HepG2 (cell line): ENCODE measurements at regions not wholly inside any gene's neighbourhood (a gene's known extent, or its start where the extent isn't known, plus 50 kb on each side); places are given as distances from the start of the nearest gene placed in this dataset.

Experiments
- ATAC-seq: fragments of 200-7000 bp; cut with Tn5 transposase; 3 replicates; pipeline ENCODE4 v1.9.1; 2020; ENCODE audit warnings: mild to moderate bottlenecking, moderate library complexity
- BruUV-seq: library from RNA; stranded (reverse); fragments of 400-500 nt; replicated peaks from 2 replicates; lab custom pipeline; 2021; lab: Mats Ljungman, UMichigan
- CTCF ChIA-PET: fragments of 300-600 bp; formaldehyde crosslinking; extraction: SDS; loops from one replicate; lab custom pipeline; 2021; ENCODE audit warnings: low total read pairs, inconsistent platforms, low intra/inter-chr PET ratio; lab: Yijun Ruan, JAX
- POLR2A ChIA-PET: fragments of 350-600 bp; sonication (Branson Sonifier 250); formaldehyde crosslinking; loops from one replicate; lab custom pipeline; 2020; ENCODE audit warnings: antibody characterized with exemption, inconsistent platforms; lab: Yijun Ruan, JAX
- DNase-seq: peaks from one replicate; pipeline ENCODE4 v3.0.0-alpha.2; 2015; ENCODE audit warnings: low spot score
- FAIRE-seq: peaks from 3 replicates; lab custom pipeline; 2011; peaks lifted over from hg19 to GRCh38; lab: Jason Lieb, UNC
- H2AFZ ChIP-seq: one replicate; pipeline ENCODE4 v1.6.1; 2011; ENCODE audit warnings: low read length, inconsistent platforms
- H3K27ac ChIP-seq: fragments of 300-600 bp; 3 replicates; pipeline ENCODE4 v1.8.0; 2011; ENCODE audit warnings: mixed run types, mild to moderate bottlenecking, mixed read lengths, low read length, inconsistent platforms; ENCODE audit not compliant: insufficient read depth; ENCODE audit errors: extremely low read length
- H3K27me3 ChIP-seq, 2 experiments: fragments of 200-600 bp in 1 of 2; 2 replicates in 1 of 2; 3 replicates in 1 of 2; pipeline versions ENCODE4 v1.6.0 to v1.8.0; 2011; ENCODE audit warnings: low read length in 2 of 2, mild to moderate bottlenecking in 2 of 2, moderate library complexity in 2 of 2, inconsistent platforms in 1 of 2; ENCODE audit not compliant: insufficient read depth in 2 of 2, control insufficient read depth in 1 of 2
- H3K36me3 ChIP-seq, 2 experiments: fragments of 200-600 bp in 1 of 2; replicated peaks in 1 of 2; 2 replicates in 1 of 2; 3 replicates in 1 of 2; pipeline versions ENCODE4 v1.5.1 to v1.8.0; 2011; ENCODE audit warnings: low read length in 2 of 2, inconsistent platforms in 1 of 2; ENCODE audit not compliant: insufficient read depth in 2 of 2, control insufficient read depth in 1 of 2
- H3K4me1 ChIP-seq: 2 replicates; pipeline ENCODE4 v1.5.1; 2012; ENCODE audit warnings: low read length, inconsistent platforms; ENCODE audit not compliant: insufficient read depth
- H3K4me2 ChIP-seq: 2 replicates; pipeline ENCODE4 v1.6.0; 2011; ENCODE audit warnings: low read depth, low read length, inconsistent platforms
- H3K4me3 ChIP-seq, 3 experiments: fragments of 200-600 bp in 1 of 3; sonication (generic), shearing (Covaris generic) in 1 of 3; replicated peaks in 1 of 3; 2 replicates each; pipeline ENCODE4 v1.5.1; 2011 to 2016; ENCODE audit warnings: low read length in 3 of 3, inconsistent platforms in 2 of 3, low read depth in 2 of 3, mild to moderate bottlenecking in 2 of 3, control low read depth in 1 of 3, mixed read lengths in 1 of 3; ENCODE audit not compliant: insufficient read depth in 1 of 3
- H3K79me2 ChIP-seq: one replicate; pipeline ENCODE4 v1.6.1; 2011; ENCODE audit warnings: low read length, inconsistent platforms; ENCODE audit not compliant: insufficient read depth
- H3K9ac ChIP-seq: 2 replicates; pipeline ENCODE4 v1.6.0; 2011; ENCODE audit warnings: mild to moderate bottlenecking, low read depth, low read length, inconsistent platforms; ENCODE audit not compliant: insufficient read depth
- H3K9me3 ChIP-seq: 2 replicates; pipeline ENCODE4 v1.5.1; 2012; ENCODE audit warnings: mild to moderate bottlenecking, low read length
- H4K20me1 ChIP-seq: 2 replicates; pipeline ENCODE4 v1.6.0; 2011; ENCODE audit warnings: inconsistent platforms, mild to moderate bottlenecking, low read length, moderate library complexity; ENCODE audit not compliant: insufficient read depth
- ARID3A ChIP-seq: IDR thresholded peaks from 2 replicates; pipeline ENCODE4 v1.6.1; 2012; ENCODE audit warnings: low read depth, low read length, improper control_type of control experiment
- DR1 ChIP-seq: sonication (generic); formaldehyde crosslinking; IDR thresholded peaks from 2 replicates; pipeline ENCODE4 v1.8.0; 2021; ENCODE audit warnings: mild to moderate bottlenecking, missing genetic modification reagents, inconsistent platforms
- JARID2 ChIP-seq: sonication (generic); formaldehyde crosslinking; IDR thresholded peaks from 2 replicates; pipeline ENCODE4 v1.8.1; 2023; ENCODE audit warnings: missing genetic modification reagents, inconsistent platforms; ENCODE audit not compliant: insufficient replicate concordance
- MYPOP ChIP-seq: sonication (generic); formaldehyde crosslinking; IDR thresholded peaks from 2 replicates; pipeline ENCODE4 v1.8.1; 2023; ENCODE audit warnings: mild to moderate bottlenecking, moderate library complexity, missing genetic modification reagents
- SRY ChIP-seq: sonication (generic); formaldehyde crosslinking; IDR thresholded peaks from 2 replicates; pipeline ENCODE4 v1.8.0; 2022; ENCODE audit warnings: mild to moderate bottlenecking, missing genetic modification reagents
- TCF7L2 ChIP-seq: IDR thresholded peaks from 2 replicates; pipeline ENCODE4 v1.6.1; 2011; ENCODE audit warnings: mild to moderate bottlenecking, low read depth, low read length, moderate library complexity
- THAP8 ChIP-seq: sonication (generic); formaldehyde crosslinking; IDR thresholded peaks from 2 replicates; pipeline ENCODE4 v1.5.1; 2020; ENCODE audit warnings: missing genetic modification reagents, mild to moderate bottlenecking, borderline replicate concordance
- TOPORS ChIP-seq: sonication (generic); formaldehyde crosslinking; IDR thresholded peaks from 2 replicates; pipeline ENCODE4 v1.8.0; 2023; ENCODE audit warnings: mild to moderate bottlenecking, missing genetic modification reagents
- ZNF772 ChIP-seq: sonication (generic); formaldehyde crosslinking; IDR thresholded peaks from 2 replicates; pipeline ENCODE4 v1.5.0; 2020; ENCODE audit warnings: mild to moderate bottlenecking, missing genetic modification reagents
- WGBS: methylation state at CpG from one replicate; pipeline ENCODE4 v1.1.6; 2017; ENCODE audit warnings: low lambda C conversion rate; 5-methylcytosine and 5-hydroxymethylcytosine counted together
- in situ Hi-C: cut with HindIII; loops from 2 replicates; pipeline ENCODE4 v1.10.0; 2017; ENCODE audit warnings: low pct_unique_long_range_greater_than_20kb; ENCODE audit not compliant: extremely low pct_ligation_motif_present
- intact Hi-C: fragments of 100-400 bp; cut with micrococcal nuclease; formaldehyde crosslinking; loops from one replicate; pipeline ENCODE4 v1.10.0; 2022; ENCODE audit not compliant: unreplicated experiment

GRCh38 chr6:11890849-11891248 is 112.2 kb upstream of the ADTRP start:
- no peak overlapping the region for H3K4me2 ChIP-seq

More at GRCh38 chr6:11890849-11891248, 112.2 kb upstream of the ADTRP start:
- 0% methylated on average over 1 of the region's 1 CpG for WGBS
- Histone ChIP-seq H3K9ac (no peak overlapping the region), H2AFZ (no peak overlapping the region), H3K36me3 (no peaks in the 10 kb centered on the region), H3K79me2 (no peaks in the 10 kb centered on the region), H3K4me1 (no peaks in the 10 kb centered on the region), H3K27ac (no peak overlapping the region), H3K4me3 (no peak overlapping the region), H3K27me3 (no peaks in the 10 kb centered on the region), H3K9me3 (no peaks in the 10 kb centered on the region), H4K20me1 (no peaks in the 10 kb centered on the region)
- DNase-seq, result no peak
- POLR2A ChIA-PET, result no interaction called here
- TF ChIP-seq THAP8 (no peak), DR1 (CRISPR knock-in tag) (no peak), TOPORS (no peak), TCF7L2 (no peak), SRY (CRISPR knock-in tag) (no peak), MYPOP (no peak), ZNF772 (no peak), JARID2 (no peak), ARID3A (no peak)
- ATAC-seq, result no peak
- no peak for FAIRE-seq
- in situ Hi-C loops (no loop called here), intact Hi-C loops (no loop called here)
- no TSS peak for BruUV-seq
- CTCF ChIA-PET, result no interaction called here
